ENCODE measurements at regions not wholly inside any gene's neighbourhood (a gene's known extent, or its start where the extent isn't known, plus 50 kb on each side); places are given as distances from the start of the nearest gene placed in this dataset.
A peak's percentile ranks its signal among the peaks of the same experiment; 100 is the strongest.
"Not testable (repeated sequence)": the region's sequence is repeated elsewhere in the genome, so short reads cannot be mapped to it uniquely, and the experiment has no call there.

DNA sequence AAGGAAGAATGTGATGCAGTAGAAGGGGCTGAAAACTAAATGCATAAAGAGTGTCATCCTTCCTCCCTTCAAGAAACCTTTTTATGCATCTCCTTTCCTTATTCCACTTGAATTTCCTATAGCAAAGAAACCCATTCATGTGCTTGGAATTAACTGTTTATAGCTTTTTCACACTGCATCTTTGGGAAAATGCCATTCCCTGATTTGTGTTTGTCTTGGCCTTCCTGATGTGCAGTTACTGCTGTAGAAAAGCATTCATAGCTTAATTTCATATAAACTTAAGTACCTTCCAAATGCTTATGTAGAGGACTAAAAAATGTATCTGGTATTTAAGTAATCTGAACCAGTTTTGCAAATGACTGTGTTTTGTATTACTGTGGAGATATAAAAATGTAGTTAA is 61.8 kb downstream of the SDR9C7 start:
- DNase-seq, result no peak

DNA sequence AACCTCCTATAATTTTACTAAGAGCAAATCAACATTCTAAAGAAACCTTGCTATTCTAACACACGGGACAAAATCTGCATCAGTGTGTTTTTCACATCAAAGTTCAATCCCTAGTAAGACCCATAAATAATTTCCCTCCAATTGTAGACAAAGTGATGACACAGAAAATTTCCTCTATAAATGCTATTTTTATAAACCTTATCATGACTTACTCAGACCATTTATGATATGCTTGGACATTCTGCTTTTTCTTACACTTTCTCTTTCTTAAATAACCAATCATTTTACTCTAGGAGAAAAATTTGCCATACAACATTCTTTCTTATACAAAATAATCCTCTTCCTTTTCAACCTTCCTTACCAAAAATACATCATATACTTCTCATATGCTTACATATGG is 67.0 kb downstream of the SDR9C7 start:
- no peak for DNase-seq

DNA sequence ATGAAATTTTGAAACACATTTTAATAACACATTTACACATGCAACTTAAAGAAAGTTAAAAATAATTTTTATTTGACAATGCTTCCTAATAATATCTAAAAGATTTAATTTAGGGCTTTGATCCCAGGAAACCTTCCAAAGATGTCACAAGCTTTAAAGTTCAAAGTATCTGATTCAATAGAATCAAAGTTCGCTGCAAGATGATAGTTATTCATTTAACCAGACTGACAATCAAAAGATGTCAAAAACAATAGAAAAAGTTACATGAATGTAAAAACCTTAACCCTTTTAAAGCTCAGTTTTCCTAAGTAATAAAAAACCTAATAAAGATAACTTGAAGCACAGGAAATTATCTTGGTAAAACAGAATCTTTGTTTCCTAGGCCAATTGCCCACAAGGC is 67.7 kb downstream of the SDR9C7 start:
- no peak for DNase-seq

DNA sequence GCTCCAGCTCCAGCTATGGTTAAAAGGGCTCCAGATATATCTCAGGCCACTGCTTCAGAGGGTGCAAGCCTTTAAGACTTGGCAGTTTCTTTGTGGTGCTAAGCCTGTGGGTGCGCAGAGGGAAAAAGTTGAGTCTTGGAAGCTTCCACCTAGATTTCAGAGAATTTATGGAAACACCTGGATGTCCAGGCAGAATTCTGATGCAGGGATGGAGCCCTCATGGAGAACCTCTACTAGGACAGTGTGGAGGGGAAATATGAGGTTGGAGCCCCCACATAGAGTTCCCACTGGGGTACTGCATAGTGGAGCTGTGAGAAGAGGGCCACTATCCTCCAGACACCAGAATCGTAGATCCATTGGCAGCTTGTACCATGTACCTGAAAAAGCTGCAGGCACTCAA is 69.9 kb downstream of the SDR9C7 start:
- DNase-seq, result no peak

DNA sequence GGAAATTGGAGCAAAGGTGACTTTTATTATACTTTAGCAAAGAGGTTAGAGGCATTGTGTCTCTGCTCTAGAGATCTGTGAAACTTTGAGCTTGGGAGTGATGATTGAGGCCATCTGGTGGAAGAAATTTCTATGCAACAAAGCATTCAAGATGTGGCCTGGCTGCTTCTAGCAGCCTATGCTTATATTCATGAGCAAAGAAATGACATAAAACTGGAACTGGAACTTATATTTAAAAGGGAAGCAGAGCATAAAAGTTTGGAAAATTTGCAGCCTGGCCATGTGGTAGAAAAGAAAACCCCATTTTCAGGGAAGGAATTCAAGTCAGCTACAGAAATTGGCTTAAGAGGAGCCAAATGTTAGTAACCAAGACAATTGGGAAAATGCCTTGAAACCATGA is 70.4 kb downstream of the SDR9C7 start:
- DNase-seq, result no peak

DNA sequence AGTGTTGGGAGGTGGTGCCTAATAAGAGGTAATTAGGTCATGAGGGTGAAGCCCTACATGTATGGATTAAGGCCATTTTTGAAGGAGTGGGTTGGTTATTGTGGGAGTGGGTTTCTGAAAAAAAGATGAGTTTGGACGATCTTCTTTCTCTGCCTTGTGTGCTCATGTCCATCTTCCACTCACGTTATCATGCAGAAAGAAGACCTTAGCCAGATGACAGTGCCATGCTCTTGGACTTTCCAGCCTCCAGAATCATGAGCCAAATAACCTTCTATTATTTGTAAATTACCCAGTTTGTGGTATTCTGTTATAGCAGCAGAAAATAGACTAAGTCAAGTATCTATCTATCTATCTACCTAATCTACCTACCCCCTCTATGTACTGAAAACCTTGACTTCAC is 71.9 kb downstream of the SDR9C7 start:
- DNase-seq, result no peak

DNA sequence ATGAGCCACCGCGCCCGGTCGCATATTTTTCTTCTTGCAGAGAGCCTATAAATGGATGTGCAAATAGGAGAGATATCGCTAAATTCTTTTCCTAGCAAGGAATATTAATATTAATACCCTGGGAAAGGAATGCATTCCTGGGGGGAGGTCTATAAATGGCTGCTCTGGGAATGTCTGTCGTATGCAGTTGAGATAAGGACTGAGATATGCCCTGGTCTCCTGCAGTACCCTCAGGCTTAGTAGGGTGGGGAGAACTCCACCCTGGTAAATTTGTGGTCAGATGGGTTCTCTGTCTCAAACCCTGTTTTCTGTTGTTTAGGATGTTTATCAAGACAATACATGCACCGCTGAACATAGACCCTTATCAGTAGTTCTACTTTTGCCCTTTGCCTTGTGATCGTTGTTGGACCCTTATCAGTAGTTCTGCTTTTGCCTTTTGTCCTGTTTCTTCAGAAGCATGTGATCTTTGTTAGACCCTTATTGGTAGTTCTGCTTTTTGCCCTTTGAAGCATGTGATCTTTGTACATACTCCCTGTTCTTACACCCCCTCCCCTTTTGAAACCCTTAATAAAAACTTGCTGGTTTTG is 80.7 kb downstream of the SDR9C7 start:
- not testable (repeated sequence) for DNase-seq

DNA sequence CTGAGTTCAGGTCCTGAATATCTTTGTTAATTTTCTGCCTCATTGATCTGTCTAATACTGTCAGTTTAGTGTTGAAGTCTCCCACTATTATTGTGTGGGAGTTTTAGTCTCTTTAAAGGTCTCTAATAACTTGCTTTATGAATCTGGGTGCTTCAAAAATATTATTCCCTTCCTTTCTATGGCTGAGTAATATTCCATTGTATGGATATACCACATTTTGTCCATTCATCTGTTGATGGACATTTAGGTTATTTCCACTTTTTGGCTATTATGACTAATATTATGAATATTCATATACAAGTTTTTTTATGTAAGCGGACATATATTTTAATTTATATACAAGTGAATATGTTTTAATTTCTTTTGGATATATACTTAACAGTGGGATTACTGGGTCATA is 82.7 kb downstream of the SDR9C7 start:
- DNase-seq, result no peak

DNA sequence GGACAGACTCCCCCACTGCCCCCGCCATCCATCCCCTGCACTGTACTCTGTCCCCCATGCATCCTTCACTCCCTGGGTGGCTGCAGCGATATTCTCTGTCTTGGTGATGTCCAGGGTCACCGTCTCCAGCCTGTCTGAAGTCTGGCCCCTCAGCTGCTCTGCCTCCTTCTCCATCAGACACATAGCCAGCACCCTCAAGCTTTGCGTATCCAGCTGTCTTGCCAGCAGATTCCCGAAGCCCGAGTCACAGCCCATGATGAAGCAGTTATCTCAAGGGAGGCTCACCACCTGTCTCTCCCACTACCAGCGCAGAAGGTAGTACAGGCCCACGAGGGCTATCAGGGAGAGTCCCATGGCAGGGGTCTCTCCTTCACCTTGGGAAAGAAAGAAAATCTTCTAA is 77.8 kb downstream of the HSD17B6 start:
- no peak for DNase-seq

DNA sequence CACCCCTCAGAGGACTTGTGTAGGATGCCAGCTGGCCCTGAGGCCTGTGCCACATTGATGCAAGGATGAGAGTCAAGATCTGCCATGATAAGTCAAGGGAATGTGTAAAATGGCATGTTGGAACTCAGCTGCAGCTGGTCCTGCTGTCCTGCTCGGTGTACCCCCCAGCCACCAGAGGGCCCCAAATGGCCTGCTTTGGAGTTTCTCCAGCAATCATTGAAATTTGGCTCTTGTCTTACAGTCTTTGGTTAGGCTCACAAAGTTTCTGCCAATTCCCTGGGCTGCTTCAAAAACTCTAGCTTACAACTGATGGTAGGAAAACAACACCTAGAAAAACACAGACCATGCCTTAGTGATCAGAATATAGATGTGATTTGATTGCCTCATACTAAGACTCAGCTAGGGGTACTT is 76.8 kb downstream of the HSD17B6 start:
- peak; percentile 67 to 80 for DNase-seq

DNA sequence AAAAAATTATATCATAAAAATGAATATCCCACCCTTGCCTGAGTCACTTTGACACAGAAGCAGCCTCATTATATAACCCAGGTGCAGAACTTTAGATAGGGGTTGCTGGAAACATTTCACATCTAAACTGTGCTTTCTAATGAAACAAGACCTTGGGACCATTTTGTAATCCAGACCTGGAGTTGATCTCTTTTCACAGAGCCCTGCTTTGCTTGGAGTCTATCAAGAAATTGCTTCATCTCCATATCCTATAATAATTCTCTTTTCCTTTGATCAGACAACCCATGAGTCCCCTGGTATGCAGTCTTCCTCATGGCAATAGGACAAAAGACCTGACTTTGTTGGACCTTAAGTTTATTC is 76.3 kb downstream of the HSD17B6 start:
- DNase-seq, result no peak

DNA sequence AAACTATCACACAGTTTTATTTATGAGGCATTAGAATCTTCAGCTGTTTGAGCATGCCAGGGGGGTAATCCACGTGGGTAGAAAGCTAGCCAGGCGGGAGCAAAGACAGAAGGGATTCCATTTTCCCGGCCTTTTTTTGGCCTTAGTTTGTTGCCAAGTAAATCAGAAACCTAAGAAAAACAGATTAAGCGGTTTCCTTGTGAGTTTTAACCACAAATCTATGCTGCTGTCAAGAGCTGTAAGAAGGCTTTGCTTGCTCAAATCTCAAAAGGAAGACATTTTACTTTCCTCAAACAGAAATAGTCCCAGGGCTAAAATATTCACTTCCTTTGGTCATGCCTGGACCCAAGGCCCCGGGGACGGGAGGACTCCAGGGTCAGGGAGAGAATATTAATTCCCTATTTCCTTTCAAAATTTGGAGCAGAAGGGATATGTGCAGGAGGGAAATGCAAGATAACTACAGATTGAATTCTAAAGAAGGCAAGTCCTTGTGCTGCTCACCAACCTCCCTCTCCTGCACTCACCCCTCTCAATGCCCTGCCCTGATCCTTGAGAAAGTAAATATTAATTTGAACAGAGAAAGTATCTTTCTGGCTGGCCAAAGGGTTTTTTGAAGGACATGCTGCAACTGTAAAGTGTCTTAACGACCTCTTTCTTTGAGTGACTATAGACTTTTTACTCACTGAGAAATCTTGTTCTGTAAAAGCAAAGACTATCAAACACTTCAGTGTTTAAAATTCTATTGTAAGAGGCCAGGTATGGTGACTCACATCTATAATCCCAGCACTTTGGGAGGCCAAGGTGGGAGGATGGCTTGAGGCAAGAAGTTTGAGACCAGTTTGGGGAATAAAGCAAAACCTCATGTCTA is 75.7 kb downstream of the HSD17B6 start:
- no peak for DNase-seq

Data from inflammatory macrophage (primary cell).